NCI-H146 (cell line): ENCODE measurements at regions not wholly inside any gene's neighbourhood (a gene's known extent, or its start where the extent isn't known, plus 50 kb on each side); places are given as distances from the start of the nearest gene placed in this dataset.
"Not testable (repeated sequence)": the region's sequence is repeated elsewhere in the genome, so short reads cannot be mapped to it uniquely, and the experiment has no call there.

ENCODE experiments used
- DNase-seq: peaks from one replicate; lab custom pipeline; 2025; lab: John Stamatoyannopoulos, UW

DNA sequence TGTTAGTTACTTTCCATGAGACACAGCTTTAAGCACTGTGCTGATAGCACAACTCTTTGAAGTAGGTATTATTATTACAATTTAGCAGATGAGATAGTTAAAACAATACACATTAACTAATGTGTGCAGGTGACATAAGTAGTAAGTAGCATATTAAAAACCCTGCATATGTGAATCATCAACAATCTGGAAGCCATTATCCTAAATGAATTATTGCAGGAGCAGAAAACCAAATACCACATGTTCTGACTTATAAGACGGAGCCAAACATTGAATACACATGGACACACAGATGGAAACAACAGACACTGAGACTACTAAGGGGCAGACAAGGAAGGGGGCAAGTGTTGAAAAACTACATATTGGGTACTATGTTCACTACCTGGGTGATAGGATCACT, 300.3 kb upstream of the GULP1 start:
- no peak for DNase-seq

GRCh38 chr2:187994464-187995331, 297.0 kb upstream of the GULP1 start:
- DNase-seq: peak; percentile 61

DNA sequence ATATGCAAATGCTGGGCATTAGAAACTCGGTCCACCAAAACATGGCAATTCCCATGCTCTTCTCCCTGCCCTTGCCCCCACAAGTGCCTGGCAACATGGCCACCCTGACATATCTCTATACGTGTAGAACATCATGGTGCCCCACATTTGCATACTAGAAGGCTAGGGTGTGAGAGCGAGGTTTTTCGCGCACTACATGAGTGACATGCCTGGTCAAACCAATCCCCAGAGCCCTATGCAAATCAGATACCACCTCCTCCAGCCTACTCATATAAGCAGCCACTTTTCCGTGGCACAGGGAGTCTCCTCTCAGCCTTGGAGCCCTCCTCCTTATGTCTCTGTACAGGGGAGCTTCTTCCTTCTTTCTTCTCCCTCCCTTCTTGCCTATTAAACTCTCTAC, 296.1 kb upstream of the GULP1 start:
- no peak for DNase-seq

GRCh38 chr2:187996630-187997029, 295.0 kb upstream of the GULP1 start:
- no peak for DNase-seq

DNA sequence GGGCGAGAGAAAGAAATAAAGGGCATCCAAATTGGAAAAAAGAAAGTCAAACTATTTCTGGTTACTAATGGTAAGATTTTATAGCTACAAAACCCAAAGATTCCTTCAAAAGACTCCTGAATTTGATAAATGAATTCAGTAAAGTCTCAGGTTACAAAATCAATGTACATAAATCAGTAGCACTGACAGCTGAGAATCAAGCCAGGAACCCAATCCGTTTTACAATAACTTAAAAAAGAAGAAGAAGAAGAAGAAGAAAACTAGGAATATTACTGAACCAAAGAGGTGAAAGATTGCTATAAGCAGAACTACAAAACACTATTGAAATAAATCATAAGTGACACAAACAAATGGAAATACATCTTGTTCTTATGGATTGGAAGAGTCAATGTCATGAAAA, 291.5 kb upstream of the GULP1 start:
- DNase-seq: no peak

GRCh38 chr2:188003800-188004199, 287.9 kb upstream of the GULP1 start:
- no peak for DNase-seq

DNA sequence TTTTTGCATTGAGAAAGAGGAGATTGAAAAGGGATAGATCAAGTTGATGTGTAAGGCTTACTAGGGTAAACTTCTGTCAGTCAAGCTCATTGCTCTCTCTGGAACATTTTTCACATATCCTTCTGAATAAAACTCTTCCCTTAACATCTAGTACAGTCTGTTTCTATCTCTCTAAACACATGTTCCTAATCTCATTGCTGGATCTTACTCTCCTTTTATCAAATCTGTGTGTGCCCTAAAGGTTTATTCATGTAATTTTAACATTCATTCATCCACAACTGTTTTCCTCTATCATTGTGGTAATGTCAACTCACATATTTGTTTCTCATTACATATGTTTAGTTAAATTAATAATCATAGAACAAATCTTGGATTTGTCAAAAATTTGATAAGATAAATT, 277.9 kb upstream of the GULP1 start:
- no peak for DNase-seq

GRCh38 chr2:188016917-188017316, 274.8 kb upstream of the GULP1 start:
- DNase-seq: no peak

DNA sequence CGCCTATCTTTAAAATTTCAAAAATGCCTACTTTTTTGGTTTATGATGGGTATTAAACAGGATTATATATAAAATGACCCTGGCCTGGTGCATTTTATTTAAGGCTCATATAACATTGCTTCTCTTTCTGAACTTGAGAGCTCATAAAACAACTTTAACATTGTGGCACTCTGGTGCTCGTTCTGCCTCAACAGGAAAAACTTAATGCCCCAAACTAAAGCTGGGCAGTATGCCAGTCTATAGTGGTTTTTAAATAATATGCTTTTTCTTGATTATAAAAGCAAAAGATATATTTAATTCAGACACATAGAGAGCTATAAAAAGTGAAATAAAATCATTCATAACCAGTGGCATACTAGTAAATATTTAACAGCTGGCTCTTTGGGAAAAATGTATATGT, 269.3 kb upstream of the GULP1 start:
- no peak for DNase-seq

DNA sequence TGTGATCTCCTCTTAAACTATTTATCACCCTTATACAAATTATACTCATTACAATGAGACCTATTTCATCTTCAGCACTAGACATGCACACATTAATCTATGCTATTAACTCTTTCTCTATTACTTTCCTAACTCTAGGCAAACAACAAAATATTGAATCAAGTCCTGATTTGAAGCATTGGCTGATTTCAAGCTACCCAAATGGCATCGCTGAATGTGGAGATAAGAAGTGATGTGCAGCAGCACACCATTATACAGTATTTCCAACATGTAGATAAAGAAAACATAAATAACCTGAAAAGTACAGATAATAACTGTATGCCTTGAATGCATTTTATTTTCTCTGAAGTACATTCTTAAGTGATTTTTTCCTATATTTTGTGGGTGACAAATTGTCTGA, 268.6 kb upstream of the GULP1 start:
- no peak for DNase-seq

GRCh38 chr2:188024811-188025210, 266.9 kb upstream of the GULP1 start:
- DNase-seq: no peak

DNA sequence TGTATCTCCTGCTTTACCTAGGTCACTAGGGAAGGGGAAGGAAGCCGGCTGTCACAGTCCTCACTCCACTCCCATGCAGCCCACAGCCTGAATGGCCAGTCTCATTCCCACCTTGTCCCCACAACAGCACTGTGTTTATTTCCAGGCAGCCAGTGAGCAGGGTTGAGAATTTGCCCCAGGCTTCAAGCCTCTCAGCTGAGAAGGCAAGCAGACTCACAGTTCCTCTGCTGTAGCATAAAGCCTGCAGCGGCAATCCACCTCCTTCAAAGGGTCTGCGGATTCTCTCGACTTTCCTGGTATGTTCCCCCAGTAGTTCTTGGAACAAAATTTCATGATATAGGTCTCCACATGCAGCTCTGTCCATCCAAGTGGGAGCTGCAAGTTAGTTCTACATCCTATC, 262.9 kb upstream of the GULP1 start:
- DNase-seq: no peak

DNA sequence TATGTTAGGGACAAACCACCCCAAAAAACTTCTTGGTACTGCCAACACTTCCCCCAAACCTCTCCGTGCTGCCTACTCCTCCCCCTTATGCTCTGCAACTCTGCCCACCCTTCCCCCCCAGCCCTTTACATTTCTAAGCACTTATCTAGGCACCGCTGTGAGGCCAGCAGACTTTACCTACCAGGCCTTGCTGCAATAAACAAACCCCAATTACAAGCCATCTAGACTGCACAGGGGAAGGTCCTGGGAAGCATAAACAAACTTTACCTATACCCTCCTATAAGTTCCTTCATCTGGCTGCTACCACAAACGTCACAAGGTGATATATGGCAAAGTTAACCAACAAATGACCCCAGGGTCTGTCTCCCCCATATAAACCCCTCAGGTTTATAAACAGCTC, 259.4 kb upstream of the GULP1 start:
- DNase-seq: no peak

GRCh38 chr2:188032786-188033185, 258.9 kb upstream of the GULP1 start:
- DNase-seq: no peak

DNA sequence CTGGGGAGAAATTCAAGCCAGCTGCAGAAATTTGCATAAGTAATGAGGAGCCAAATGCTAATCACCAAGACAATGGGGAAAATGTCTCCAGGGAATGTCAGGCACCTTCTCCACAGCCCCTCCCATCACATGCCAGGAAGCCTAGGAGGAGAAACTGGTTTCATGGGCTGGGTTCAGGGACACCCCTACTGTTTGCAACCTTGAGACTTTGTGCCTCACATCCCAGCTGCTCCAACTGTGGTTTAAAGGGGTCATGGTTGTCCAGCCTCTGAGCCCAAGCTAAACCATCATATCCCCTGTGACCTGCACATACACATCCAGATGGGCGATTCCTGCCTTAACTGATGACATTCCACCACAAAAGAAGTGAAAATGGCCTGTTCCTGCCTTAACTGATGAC, 258.4 kb upstream of the GULP1 start:
- not testable (repeated sequence) for DNase-seq

GRCh38 chr2:188034102-188034501, 257.6 kb upstream of the GULP1 start:
- DNase-seq: not testable (repeated sequence)

DNA sequence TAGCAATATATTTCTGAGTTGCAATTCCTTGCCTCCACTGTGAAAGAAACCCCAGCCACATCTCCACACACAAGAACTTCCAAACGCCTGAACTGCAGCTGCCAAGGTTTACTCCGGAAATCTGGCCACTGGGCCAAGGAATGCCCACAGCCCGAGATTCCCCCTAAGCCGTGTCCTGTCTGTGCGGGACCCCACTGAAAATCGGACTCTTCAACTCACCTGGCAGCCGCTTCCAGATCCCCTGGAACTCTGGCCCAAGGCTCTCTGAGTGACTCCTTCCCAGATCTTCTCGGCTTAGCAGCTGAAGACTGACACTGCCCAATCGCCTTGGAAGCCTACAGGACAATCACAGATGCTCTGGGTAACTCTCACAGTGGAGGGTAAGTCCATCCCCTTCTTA, 256.3 kb upstream of the GULP1 start:
- not testable (repeated sequence) for DNase-seq

DNA sequence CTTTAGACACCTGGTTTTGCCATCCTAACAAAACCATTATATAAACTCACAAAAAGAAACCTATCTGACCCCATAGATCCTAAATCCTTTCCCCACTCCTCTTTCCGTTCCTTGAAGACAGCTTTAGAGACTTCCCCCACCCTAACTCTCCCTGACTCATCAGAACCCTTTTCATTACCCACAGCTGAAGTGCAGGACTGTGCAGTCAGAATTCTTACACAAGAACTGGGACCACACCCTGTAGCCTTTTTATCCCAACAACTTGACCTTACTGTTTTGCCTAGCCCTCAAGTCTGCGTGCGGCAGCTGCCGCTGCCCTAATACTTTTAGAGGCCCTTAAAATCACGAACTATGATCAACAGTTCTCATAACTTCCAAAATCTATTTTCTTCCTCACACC, 254.9 kb upstream of the GULP1 start:
- DNase-seq: not testable (repeated sequence)

DNA sequence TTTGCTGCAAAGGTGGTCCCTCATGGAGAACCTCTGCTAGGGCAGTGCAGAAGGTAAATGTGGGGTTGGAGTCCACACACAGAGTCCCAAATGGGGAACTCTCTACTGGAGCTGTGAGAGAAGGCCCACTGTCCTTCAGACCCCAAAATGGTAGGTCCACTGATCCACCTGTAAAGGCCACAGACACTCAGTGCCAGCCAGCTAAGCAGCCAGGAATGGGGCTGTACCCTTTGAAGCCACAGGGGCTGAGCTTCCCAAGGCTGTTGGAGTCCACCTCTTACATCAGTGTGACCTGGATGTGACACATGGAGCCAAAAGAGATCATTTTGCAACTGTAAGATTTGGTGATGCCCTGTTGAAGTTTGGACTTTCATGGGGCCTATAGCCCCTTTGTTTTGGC, 252.4 kb upstream of the GULP1 start:
- no peak for DNase-seq

GRCh38 chr2:188042412-188042811, 249.3 kb upstream of the GULP1 start:
- no peak for DNase-seq

DNA sequence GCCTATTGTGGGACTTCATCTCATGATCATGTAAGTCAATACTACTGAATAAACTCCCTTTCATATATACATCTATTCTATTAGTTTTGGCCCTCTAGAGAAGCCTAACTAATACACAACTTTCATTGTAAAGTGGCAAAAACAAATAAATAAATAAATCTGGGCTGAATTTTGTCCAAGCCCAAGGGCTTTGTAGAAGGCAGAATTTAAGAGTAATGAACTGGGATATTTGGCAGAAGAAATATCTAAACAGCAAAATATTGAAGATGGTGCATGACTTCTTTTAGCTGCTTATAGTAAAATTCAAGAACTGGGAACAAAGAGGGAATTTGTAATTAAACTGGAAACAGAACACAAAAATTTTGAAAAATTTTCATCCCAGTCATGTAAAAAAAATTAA, 246.7 kb upstream of the GULP1 start:
- DNase-seq: no peak

- DNase-seq: no peak
These were observed 245.2 kb upstream of the GULP1 start for GRCh38 chr2:188046437-188046836.

- no peak for DNase-seq
These were observed 243.9 kb upstream of the GULP1 start for GRCh38 chr2:188047735-188048134.

DNA sequence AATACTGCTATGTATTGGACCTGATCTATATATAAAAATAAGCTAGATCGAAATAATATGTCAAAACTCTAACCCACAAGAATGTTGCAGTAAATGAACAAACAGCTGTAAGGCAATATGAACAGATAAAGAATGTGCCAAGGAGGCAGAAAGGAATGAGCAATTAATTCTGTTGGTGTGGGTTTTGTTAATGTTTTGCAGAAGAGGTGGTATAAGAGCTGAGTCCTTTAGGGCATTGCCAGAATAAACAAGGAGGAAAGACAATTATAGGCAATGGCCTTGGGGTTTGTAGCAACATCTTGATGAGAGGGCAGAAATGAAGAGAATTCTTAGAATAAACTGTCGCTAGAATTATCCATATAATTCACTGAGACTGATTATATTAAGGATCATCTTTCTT, 240.9 kb upstream of the GULP1 start:
- no peak for DNase-seq
